ENCODE measurements at regions not wholly inside any gene's neighbourhood (a gene's known extent, or its start where the extent isn't known, plus 50 kb on each side); places are given as distances from the start of the nearest gene placed in this dataset.
"Not testable (repeated sequence)": the region's sequence is repeated elsewhere in the genome, so short reads cannot be mapped to it uniquely, and the experiment has no call there.

DNA sequence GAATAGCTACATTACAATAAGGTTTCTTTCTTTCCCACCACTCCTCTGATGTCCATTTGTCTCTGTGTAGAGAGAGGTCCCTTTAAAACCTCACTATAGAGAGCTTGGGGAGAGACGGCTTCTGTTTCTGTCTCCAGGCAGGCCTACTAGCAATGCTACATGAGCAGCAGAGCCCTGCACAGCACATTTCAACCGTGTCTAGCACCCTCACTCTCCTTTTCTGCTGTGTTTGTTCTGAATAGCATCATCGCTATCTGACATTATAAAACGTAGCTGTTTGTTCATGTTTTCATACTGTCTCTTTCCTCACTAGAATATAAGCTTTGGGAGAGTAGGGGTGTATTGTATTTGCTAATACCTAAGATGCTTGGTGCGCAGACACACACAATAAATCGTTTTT lies 487.8 kb upstream of the DPP6 start:
- no peak for DNase-seq

DNA sequence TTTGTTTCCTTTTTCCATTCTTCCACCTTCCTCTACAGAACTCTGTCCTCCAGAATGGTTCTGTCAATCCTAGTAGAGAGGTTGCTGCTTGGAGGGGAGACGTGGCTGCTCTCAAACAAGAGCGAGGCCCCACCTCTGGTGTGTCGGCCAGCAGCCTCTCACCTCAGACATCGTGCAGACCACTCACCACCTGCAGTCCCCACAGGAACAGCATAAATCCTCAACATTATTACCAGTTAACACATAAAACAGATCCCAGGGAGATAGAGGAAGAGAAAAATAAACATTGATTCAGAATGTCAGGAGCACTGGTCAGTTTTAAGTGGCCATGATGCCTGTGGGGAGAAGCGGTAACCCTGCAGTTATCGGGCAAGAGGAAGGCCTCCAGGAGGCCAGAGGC lies 485.9 kb upstream of the DPP6 start:
- DNase-seq, result no peak

DNA sequence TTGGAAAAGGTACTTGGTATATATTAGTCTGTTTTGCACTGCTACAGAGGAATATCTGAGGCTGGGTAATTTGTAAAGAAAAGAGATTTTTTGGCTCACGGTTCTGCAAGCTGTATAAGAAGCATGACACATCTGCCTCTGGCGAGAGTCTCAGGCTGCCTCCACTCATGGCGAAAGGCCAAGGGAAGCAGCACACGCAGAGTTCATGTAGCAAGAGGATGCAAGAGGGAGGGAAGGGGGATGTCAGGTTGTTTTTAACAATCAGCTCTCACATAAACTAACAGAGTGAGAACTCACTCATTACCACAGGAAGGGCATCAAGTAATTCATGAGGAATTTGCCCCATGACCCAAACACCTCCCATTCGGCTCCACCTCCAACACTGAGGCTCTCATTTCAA lies 484.8 kb upstream of the DPP6 start:
- no peak for DNase-seq

DNA sequence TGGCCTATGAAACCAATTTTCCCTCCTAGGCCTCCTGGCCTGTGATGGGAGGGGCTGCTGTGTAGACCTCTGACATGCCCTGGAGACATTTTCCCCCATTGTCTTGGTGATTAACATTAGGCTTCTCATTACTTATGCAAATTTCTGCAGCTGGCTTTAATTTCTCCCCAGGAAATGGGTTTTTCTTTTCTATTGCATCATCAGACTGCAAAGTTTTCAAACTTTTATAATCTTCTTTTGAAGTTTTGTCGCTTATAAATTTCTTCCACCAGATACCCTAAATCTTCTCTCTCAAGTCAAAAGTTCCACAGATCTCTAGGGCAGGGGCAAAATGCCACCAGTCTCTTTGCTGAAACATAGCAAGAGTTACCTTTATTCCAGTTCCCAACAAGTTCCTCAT lies 482.7 kb upstream of the DPP6 start:
- not testable (repeated sequence) for DNase-seq

DNA sequence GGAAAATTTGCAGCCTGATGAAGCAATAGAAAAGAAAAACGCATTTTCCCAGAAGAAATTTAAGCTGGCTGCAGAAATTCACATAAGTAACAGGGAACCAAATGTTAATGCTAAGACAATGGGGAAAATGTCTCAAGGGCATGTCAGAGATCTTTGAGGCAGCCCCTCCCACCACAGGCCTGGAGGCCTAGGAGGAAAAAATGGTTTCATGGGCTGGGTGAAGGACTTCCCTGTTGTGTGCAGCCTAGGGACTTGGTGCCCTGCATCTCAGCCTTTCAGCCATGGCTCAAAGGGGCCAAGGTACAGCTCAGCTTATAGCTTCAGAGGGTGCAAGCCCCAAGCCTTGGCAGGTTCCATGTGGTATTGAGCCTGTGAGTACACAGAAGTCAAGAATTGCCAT lies 476.1 kb upstream of the DPP6 start:
- no peak for DNase-seq

DNA sequence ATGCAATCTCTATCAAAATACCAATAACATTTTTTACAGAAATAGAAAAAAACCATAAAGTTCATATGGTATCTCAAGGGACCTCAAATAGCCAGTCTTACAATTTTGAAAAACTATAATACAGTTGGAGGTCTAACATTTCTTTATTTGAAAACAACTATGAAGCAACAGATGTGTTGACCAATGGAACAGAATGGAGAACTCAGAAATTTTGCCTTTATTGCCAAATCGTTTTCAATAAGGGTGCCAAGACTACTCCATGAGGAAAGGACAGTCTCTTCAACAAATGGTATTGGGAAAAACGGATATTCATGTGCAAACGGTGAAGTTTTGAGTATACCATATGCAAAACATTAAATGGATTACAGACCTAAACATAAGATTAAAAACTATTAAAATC lies 470.8 kb upstream of the DPP6 start:
- DNase-seq, result no peak

DNA sequence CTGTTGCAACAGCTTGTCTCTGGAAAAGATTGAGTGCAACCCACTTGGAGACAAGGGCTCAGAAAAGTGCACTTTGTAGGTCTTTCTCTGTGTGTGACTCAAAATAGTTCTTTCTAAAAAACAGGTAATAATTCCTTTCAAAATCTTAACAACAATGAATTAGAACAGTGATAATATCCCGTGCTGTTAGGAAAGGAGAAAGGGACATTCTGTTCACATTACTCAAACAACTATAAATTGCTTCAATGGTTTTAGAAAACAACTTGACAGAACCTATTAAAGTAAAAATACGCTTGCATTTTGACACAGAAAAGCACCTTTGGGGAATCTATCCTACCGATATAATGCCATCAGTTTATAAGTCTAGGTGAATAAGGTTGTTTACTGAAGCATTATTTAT lies 468.1 kb upstream of the DPP6 start:
- DNase-seq, result no peak

DNA sequence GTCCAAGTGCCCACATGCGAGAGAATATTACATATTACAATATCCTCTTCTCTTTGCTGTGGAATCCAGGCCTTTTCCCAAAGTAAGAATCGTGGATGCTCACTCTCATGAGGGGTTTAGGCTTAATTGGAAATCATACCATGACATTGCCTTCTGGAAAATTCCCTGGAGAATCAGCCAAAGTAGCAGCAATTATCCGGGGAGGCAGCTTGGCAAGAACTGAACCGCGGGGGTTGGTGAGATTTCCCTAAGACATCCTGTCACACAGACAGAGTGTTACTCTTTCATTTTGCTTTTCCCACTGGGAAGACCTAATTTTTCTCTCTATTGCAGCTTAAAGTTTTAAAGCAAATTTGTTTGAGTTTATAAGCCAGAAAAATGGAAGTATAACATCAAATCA lies 463.6 kb upstream of the DPP6 start:
- DNase-seq, result no peak

DNA sequence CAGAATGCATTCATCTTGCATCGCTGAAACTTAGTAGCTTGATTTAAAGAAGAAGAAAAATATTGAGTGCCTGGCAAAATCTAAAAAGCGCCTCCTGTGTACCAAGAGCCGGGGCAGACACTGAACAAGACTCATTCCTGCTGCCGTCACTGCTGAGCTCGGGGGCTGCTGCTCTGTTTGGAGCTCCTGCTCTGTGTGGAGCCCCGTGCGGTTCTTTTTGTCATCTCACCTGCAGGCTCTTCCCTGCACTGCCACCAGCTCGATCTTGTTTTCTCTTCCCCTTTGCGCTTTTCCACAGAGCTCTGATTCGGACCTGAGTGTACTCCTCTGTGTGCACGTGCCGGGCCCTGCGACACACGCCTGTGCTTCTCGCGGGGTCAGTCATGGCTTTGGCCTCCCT lies 462.1 kb upstream of the DPP6 start:
- DNase-seq, result no peak

DNA sequence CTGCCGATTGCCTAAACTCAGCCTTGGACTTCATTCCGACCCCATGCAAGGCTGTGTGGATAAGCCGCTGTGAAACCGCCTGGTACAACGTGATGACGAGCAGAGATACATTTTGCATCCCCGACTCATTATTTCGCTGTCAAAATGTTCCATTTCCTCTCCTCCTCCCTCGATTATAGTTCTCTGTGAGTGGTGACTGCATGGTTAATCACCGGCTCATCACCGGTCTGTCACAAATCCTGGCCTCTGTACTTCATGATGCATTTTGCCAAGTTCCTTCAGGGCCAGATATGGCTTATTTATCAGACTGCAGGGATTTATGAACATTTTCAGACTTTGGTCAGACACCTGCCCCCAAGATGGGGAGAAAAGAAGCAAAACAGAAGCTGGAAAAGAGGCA lies 461.6 kb upstream of the DPP6 start:
- no peak for DNase-seq

DNA sequence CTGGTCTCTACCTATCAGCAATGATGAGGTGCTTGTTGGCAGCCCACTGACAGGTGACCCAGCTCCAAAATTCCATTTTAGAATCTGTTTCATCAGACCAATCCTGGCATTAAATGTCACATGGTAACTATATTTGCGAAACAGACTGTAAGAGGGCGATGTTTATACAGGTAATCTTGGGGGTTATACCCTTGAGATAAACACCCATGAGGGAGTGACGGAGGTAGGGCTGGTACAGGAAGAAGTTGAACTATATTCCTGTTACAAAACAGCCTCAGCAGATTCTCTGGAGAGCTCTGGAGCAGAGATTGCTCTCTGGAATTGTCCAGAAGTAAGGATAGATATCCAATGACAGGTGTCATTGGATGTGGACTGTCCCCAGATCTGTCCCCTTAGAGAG lies 444.8 kb upstream of the DPP6 start:
- DNase-seq, result no peak

DNA sequence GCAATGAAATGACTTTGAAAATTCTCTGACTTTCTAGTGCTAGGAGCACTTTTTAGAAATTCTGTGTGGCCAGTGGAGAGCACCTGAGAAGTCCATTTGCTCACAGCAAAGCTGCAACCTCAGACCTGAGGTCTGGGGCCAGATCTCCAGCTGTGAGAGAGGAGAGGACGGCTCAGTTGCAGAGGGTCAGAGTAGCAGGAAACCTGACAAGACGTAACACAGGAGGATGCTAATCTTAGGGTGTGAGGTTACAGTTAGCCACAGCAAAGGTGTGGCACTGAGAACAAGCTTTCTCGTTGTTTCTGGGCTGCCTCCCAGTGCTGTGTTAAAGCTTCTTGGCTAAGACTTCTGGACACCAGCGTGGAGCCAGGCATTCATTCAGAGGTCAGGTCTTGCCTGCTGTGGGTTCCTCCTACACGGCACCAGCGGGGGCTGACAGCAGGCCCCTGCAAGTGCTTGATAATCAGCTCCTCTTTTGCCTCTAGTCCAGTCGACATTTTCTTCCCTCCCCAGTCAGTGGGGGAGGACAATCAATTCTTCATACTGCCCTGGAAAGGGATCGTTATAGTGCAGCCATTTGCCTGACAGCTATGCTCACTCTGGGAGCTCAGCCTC lies 435.4 kb upstream of the DPP6 start:
- DNase-seq, result no peak

DNA sequence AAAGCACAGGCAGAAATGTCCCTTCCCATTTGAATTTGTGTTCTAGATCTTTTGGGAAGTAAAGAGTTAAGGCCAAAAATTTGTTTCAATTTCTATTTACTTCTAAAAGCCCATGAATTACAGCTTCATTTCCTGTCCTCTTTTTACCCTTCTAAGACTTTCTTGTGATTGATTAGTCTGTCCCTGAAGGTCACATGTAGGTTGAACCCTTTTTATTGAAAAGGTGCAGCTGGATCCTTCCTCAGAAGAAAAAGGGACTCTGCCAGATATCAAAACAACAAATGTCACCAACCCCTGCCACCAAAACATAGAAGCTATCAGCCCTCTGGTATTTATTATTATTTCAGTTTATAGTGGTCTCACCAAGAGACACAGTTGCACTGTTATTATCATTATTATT lies 424.9 kb upstream of the DPP6 start:
- DNase-seq, result no peak

DNA sequence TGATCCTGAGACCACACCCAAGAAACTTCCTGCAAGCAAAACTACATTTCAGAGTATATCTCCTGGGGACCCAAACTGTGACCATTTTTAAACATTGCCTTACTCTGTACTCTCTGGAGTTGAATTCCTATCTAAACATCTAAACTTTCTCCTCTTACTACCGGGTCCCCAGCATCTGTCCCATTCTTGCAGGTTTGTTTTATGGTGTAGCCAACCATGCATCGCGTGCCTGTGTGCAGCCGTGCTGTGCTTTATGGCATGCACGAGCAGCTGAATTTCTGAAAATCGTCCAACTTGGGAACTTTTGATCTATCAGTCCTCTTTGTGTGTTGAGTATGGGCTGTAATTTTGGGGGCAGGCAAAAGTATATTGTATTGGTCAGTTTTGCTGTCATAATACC lies 423.8 kb upstream of the DPP6 start:
- no peak for DNase-seq

DNA sequence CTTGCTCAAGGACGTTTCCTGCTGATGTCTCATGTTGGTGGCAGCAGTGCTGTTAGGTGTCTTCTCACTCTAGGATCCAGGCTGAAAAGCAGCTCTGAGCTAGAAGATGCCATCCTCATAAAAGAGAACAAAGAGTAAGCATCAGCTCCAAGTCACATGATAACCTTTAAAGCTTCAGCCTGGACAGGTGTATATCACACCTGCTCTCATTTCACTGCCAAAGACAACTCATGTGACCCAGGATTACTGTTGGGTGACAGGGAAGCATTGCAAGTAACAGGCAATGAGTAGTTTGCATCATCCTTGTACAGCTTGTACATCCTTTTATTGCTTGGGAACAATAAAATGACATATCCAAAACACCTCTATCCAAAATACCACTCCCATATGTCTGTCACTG lies 423.4 kb upstream of the DPP6 start:
- DNase-seq, result no peak

DNA sequence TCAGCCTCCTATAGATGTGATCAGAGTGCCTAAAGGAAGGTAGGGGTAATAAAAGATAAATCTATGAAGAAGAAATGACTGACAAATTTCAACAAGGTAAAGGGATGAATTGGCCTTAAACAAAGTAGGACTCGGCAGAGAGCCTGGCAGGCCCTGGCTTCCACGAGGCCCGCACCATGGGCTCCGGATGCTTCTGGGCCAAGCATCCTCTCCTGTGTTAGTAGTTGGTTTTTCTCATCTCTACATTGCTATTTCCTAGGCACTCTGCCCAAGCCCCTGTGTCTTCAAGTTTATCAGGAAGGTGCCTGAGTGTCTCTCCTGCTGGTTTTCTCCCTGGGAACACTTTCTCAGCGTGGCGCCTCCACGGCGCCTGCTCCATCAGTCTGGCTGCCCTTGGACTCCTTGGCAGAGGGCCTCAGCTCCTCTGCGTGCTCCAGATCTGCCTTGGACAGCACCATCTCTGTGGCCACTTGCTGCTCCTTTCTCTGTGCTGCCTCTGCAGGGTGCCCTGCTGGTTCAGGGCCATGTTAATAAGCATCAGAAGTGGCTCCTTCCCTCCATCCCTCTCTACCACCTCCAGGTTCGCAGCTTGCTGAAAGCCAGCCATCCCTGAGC lies 413.3 kb upstream of the DPP6 start:
- DNase-seq, result no peak

DNA sequence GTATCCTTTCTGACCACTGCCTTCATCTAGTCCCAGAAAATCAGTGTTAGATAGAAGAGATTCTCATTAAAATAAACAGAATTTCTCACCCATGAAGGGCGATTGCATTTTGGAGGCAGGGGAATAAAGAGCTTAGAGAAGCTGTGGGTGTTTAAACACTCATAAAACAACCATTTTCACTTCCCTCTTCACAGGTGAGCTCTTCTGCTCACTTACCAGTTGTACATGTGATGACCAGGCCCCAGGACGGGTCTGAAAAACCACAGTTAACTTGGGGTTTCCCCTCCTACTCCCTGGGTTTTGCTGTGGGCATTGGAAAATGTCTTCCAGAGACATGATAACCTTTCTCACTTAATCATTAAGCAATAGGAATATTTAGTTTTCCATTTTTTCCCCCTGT lies 411.6 kb upstream of the DPP6 start:
- DNase-seq, result no peak

DNA sequence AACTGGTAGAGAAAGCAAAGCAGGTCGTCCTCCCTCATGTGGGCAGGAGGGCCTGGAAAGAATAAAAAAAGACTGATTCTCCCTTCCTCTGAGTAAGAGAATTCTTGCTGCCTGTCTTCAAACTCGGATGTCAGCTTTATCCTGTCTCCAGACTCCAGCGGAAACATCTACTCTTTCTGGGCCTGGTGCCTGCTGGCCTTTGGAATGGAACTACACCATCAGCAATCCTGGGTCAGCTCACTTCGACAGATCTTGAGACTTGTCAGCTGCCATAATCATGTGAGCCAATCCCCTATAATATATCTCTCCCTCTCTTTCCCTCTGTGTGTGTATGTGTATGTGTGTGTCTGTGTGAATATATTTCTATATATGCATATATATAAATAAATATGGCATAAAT lies 411.0 kb upstream of the DPP6 start:
- no peak for DNase-seq

DNA sequence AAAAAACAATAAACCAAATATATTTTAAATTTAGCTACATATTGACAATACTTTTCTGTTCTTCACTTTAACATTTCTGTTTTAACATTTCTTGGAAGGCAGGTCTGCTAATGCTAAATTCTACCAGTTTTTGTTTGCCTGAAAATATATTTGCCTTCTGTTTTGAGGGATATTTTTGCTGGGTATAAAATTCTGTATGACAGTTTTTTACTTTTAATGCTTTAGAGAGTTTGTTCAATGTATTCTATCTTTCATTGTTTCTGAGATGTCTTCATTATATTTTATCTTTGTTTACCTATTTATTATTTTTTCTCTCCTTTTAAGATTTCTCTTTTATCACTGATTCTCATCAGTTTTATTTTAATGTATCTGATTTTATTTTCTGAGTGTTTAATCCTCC lies 409.2 kb upstream of the DPP6 start:
- DNase-seq, result no peak

DNA sequence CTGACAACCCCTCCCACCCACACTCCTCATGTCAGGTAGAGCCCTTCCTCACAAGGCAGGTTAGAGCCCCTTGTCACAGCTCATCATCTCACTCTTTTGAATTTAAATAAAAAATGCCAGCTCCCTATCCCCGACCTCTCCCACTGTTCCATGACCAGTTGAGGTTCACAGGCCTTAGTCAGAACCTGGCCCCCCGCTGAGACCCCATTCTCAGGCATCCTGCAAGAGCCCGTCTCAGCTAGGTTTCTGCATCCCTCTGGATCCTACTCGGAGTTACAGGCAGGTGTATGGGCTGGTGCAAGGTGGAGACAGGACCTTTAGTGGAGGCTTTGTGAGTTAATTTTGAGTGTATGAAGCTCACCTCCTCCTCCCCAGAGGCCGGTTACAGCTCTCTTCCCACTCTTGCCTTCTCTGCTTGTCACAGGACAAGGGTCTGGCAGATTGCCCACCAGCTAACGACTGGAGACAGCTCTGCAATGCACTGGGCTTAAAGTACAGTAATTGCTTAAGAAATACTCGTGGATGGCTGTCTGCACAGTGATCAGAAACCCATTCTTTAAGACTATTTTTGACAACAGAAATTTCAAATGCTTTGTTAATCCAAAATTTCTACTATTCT lies 394.9 kb upstream of the DPP6 start:
- DNase-seq, result no peak

DNA sequence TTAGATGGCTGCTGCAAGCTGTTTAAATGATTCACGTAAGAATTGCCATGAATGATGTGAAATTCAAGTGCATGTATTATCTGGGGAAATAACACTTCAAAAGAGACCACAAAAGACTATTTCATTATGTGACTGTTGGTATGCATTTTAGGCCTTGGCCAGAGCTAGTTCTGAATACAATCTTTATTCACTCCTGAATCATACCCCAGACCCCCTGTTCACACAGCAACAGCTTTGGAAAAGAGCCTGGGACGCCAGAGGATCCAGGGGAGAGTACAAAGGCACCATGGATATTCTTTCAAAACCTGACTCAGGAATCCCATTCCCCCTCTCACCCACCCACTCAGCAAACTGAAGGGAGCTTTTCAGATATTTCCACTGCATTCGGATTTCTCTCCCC lies 377.1 kb upstream of the DPP6 start:
- no peak for DNase-seq

DNA sequence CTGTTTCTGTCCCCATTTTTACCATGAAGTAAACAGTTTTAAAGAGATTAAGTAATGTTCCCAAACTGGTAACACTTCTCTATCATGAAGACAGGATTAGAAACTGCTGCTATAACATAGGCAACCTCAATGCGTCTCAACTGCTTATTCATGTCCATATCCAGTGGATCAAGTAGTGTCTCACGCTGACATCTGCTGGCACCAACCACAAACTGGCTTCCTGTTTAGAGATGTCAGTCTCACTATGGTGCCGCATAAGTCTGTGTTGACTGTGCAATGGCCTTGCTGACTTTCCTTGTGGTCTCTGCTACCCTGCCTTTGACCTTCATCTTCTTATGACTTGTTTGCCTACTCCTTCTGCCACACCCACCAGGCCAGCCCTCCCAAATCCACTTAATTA lies 369.6 kb upstream of the DPP6 start:
- DNase-seq, result no peak

DNA sequence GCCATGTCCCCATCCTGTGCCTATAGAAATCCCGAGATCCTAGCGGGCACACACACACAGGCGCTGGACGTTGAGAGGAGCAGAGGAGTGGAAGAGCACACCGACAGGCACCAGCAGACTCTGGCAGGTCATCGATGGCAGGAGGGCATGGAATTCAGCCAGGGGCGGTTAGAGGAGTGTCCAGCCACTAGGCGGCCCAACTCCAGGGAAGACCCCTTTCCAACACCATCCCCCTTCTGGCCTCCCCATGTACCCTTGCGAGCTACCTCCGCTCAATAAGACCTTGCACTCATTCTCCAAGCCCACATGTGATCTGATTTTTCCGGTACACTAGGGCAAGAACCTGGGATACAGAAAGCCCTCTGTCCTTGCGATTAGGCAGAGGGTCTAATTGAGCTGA lies 356.0 kb upstream of the DPP6 start:
- no peak for DNase-seq

DNA sequence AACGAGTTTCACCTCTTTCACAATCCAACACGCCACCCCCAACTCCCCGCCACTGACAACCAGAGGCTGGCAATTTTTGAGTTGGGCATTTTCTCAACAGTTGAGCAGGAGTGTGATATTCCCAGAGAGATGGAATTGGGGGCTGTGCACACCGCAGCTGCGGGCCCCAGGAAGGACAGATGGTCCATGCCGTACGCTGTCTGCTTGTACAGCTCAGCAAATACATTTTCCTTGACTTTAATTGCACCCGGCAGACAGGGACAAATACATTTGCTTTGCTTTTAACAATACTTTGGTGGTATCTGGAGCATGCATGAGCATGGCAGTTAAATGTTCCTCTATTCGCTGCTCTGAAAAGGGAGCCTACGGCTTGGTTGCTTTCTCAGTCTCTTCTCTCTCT lies 354.2 kb upstream of the DPP6 start:
- no peak for DNase-seq

DNA sequence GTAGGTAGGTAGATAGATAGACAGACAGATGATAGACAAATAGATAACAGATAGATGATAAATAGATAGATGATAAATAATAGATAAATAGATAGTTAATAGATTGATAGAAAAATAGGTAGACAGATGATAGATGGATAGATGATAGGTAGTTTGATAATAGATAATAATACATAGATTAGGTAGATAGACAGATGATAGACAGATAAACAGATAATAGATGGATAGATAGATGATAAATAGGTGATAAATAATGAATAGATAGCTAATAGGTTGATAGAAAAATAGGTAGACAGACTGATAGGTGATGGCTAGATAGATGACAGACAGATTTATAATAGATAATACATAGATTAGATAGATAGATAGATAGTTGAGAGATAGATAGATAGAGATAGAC lies 350.5 kb upstream of the DPP6 start:
- no peak for DNase-seq
